ENCODE measurements at regions not wholly inside any gene's neighbourhood (a gene's known extent, or its start where the extent isn't known, plus 50 kb on each side); places are given as distances from the start of the nearest gene placed in this dataset.
"Not testable (repeated sequence)": the region's sequence is repeated elsewhere in the genome, so short reads cannot be mapped to it uniquely, and the experiment has no call there.

- no peak for DNase-seq
Observed at GRCh38 chr9:73890685-73891277, 606.4 kb upstream of the RORB start.

- no peak for DNase-seq
Observed at GRCh38 chr9:73892335-73892734, 604.8 kb upstream of the RORB start.

GRCh38 chr9:73893230-73893629 is 603.9 kb upstream of the RORB start:
- DNase-seq: no peak

GRCh38 chr9:73896061-73896460 is 601.1 kb upstream of the RORB start:
- DNase-seq: no peak

- no peak for DNase-seq
Observed at GRCh38 chr9:73906671-73907070, 590.5 kb upstream of the RORB start.

- no peak for DNase-seq
Observed at GRCh38 chr9:73911804-73912203, 585.3 kb upstream of the RORB start.

GRCh38 chr9:73916016-73916673 is 581.0 kb upstream of the RORB start:
- no peak for DNase-seq

- no peak for DNase-seq
Observed at GRCh38 chr9:73919712-73920111, 577.4 kb upstream of the RORB start.

GRCh38 chr9:73923796-73924195 is 573.3 kb upstream of the RORB start:
- no peak for DNase-seq

- DNase-seq: no peak
Observed at GRCh38 chr9:73951147-73951546, 546.0 kb upstream of the RORB start.

GRCh38 chr9:73962792-73963191 is 534.3 kb upstream of the RORB start:
- no peak for DNase-seq

- DNase-seq: no peak
Observed at GRCh38 chr9:73969936-73970335, 527.2 kb upstream of the RORB start.

- not testable (repeated sequence) for DNase-seq
Observed at GRCh38 chr9:73976424-73976823, 520.7 kb upstream of the RORB start.

- no peak for DNase-seq
Observed at GRCh38 chr9:73979894-73980264, 517.3 kb upstream of the RORB start.

GRCh38 chr9:73980754-73981153 is 516.4 kb upstream of the RORB start:
- no peak for DNase-seq

GRCh38 chr9:73981405-73981804 is 515.7 kb upstream of the RORB start:
- DNase-seq: no peak

- DNase-seq: no peak
Observed at GRCh38 chr9:73995836-73996235, 501.3 kb upstream of the RORB start.

- no peak for DNase-seq
Observed at GRCh38 chr9:73996844-73997243, 500.3 kb upstream of the RORB start.

GRCh38 chr9:74001382-74001781 is 495.8 kb upstream of the RORB start:
- DNase-seq: no peak

- DNase-seq: no peak
Observed at GRCh38 chr9:74006935-74007334, 490.2 kb upstream of the RORB start.

- DNase-seq: no peak
Observed at GRCh38 chr9:74007833-74008232, 489.3 kb upstream of the RORB start.

- DNase-seq: no peak
Observed at GRCh38 chr9:74016004-74016403, 481.1 kb upstream of the RORB start.

- DNase-seq: no peak
Observed at GRCh38 chr9:74025402-74025925, 471.7 kb upstream of the RORB start.

- DNase-seq: no peak
Observed at GRCh38 chr9:74032421-74032820, 464.7 kb upstream of the RORB start.

- DNase-seq: no peak
Observed at GRCh38 chr9:74035786-74036185, 461.3 kb upstream of the RORB start.

Data from CD4-positive, alpha-beta T cell treated with Interferon gamma for 1 hour (primary cell).